ENCODE measurements at regions not wholly inside any gene's neighbourhood (a gene's known extent, or its start where the extent isn't known, plus 50 kb on each side); places are given as distances from the start of the nearest gene placed in this dataset.

DNA sequence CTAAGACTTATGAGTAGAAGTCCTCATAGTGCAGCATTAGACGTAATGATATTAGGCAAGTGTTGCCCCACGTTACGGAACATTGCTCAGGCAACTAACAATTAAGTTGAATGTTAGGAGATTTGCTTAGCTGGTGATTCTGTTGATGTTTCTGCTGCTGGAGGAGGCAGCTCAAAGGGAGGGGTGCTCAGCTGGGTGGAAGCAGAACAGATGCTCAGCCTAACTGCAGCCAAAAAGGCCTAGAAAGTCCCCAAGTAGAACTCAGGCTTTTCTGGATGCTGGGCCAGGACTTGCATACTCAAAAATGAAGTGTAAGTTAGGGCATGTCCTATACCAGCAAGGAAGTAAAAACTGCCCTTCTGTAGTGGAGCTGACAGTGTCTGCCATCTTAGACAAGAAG lies 201.4 kb downstream of the ADRA2A start:
- no peaks in the 10 kb centered on the region for H3K27me3 ChIP-seq (replicated peaks; ENCODE audit: control insufficient read depth, insufficient read depth, low read length, poor library complexity, severe bottlenecking)
- H3K36me3 ChIP-seq (ENCODE audit: control insufficient read depth, insufficient read depth, low read length), result no peaks in the 10 kb centered on the region
- H3K4me1 ChIP-seq (ENCODE audit: control insufficient read depth, insufficient read depth, low read length, poor library complexity, severe bottlenecking), result no peaks in the 10 kb centered on the region
- H3K4me3 ChIP-seq (ENCODE audit: insufficient read depth, low read depth, low read length, poor library complexity, severe bottlenecking), result no peak overlapping the region
- H3K9me3 ChIP-seq (ENCODE audit: control insufficient read depth, low read length), result no peaks in the 10 kb centered on the region
- no peak overlapping the region for H3K27ac ChIP-seq (ENCODE audit: insufficient read depth, low read length, poor library complexity, severe bottlenecking)
- DNase-seq, result no peak

DNA sequence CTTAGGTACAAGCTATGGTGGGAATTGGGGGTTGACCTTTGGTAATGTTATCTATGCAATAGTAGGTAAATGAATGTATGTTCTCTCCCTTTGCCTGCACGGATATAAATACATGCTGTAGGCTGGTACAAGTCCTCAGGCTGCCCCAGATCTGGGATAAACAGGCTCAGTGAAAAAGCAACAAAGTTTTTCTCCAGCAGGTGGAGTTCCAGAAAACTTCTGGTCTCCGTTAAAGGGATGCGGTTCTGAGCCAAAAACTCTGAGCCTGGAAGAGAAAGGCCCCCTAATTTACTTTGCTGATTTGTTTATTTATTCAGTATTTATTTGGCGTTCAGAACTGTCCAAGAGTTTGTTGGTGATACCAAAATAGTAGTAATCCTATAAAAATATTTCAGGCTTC lies 204.7 kb downstream of the ADRA2A start:
- no peak for DNase-seq
- Histone ChIP-seq H3K27ac (ENCODE audit: insufficient read depth, low read length, poor library complexity, severe bottlenecking) (no peak overlapping the region), H3K4me1 (ENCODE audit: control insufficient read depth, insufficient read depth, low read length, poor library complexity, severe bottlenecking) (no peaks in the 10 kb centered on the region), H3K9me3 (ENCODE audit: control insufficient read depth, low read length) (no peaks in the 10 kb centered on the region), H3K36me3 (ENCODE audit: control insufficient read depth, insufficient read depth, low read length) (no peaks in the 10 kb centered on the region), H3K4me3 (ENCODE audit: insufficient read depth, low read depth, low read length, poor library complexity, severe bottlenecking) (no peak overlapping the region), H3K27me3 (replicated peaks; ENCODE audit: control insufficient read depth, insufficient read depth, low read length, poor library complexity, severe bottlenecking) (no peaks in the 10 kb centered on the region)

DNA sequence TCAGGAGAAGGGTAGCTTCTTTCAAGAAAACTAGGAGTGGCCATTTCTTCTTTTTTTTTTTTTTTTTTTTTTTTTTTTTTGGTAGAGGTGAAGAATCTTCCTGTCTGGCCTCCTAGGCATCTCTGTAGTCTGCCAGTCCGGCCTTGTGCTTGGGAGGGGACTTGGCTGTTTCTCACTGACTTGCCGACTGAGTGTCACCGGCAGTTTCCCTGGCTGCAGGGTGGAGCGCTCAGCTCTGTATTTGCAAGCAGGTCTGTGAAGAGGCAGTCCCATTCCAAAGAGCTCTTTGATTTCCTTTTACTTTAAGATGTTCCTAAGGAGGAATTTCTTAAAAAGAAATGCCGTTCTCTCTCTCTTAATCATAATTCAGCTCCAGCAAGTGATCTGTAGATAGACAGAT lies 212.6 kb downstream of the ADRA2A start:
- no peaks in the 10 kb centered on the region for H3K4me1 ChIP-seq (ENCODE audit: control insufficient read depth, insufficient read depth, low read length, poor library complexity, severe bottlenecking)
- H3K9me3 ChIP-seq (ENCODE audit: control insufficient read depth, low read length), result no peaks in the 10 kb centered on the region
- no peak overlapping the region for H3K27ac ChIP-seq (ENCODE audit: insufficient read depth, low read length, poor library complexity, severe bottlenecking)
- no peak overlapping the region for H3K4me3 ChIP-seq (ENCODE audit: insufficient read depth, low read depth, low read length, poor library complexity, severe bottlenecking)
- no peaks in the 10 kb centered on the region for H3K36me3 ChIP-seq (ENCODE audit: control insufficient read depth, insufficient read depth, low read length)
- H3K27me3 ChIP-seq (replicated peaks; ENCODE audit: control insufficient read depth, insufficient read depth, low read length, poor library complexity, severe bottlenecking), result no peaks in the 10 kb centered on the region
- DNase-seq, result no peak

DNA sequence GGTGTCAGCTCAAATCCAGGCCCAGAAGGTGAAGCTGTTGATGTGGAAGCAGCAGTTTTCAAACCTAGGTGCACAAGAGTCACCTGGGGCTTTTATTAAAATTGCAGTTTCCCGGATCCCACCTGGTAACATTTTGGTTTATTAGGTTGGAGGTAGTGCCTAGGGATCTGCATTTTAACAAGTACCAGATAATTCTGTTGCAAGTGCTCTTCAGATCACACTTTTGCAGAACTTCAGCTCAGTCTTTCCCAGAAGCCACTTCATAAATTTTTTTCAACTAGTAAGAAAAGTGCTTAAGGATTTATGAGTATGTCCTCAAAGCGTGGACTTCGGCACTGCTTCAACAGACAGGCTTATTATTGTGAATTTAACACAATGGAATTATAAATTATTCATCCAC lies 213.8 kb downstream of the ADRA2A start:
- Histone ChIP-seq H3K4me3 (ENCODE audit: insufficient read depth, low read depth, low read length, poor library complexity, severe bottlenecking) (no peak overlapping the region), H3K36me3 (ENCODE audit: control insufficient read depth, insufficient read depth, low read length) (no peaks in the 10 kb centered on the region), H3K4me1 (ENCODE audit: control insufficient read depth, insufficient read depth, low read length, poor library complexity, severe bottlenecking) (no peaks in the 10 kb centered on the region), H3K27ac (ENCODE audit: insufficient read depth, low read length, poor library complexity, severe bottlenecking) (no peak overlapping the region), H3K9me3 (ENCODE audit: control insufficient read depth, low read length) (no peaks in the 10 kb centered on the region), H3K27me3 (replicated peaks; ENCODE audit: control insufficient read depth, insufficient read depth, low read length, poor library complexity, severe bottlenecking) (no peaks in the 10 kb centered on the region)
- DNase-seq, result no peak

DNA sequence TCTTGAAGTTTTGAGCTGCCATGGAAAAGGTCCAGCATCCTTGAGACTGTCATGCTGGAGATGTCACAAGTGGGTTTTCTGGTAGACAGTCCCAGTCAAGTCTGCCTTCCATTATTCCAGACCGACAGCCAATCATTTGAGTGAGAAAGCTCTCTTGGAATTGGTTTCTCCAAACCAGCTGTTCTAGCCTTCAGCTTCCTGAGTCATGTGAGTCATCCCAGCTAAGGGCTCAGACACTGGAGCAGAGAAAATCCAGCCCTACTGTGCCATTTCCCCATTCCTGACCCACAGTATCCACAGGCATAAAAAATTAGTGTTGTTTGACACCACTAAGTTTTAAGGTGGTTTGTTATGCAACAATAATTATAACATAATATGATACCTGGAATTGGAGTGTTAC lies 219.0 kb downstream of the ADRA2A start:
- Histone ChIP-seq H3K27ac (ENCODE audit: insufficient read depth, low read length, poor library complexity, severe bottlenecking) (no peak overlapping the region), H3K4me1 (ENCODE audit: control insufficient read depth, insufficient read depth, low read length, poor library complexity, severe bottlenecking) (no peaks in the 10 kb centered on the region), H3K9me3 (ENCODE audit: control insufficient read depth, low read length) (no peaks in the 10 kb centered on the region), H3K27me3 (replicated peaks; ENCODE audit: control insufficient read depth, insufficient read depth, low read length, poor library complexity, severe bottlenecking) (no peaks in the 10 kb centered on the region), H3K36me3 (ENCODE audit: control insufficient read depth, insufficient read depth, low read length) (no peaks in the 10 kb centered on the region), H3K4me3 (ENCODE audit: insufficient read depth, low read depth, low read length, poor library complexity, severe bottlenecking) (no peak overlapping the region)
- DNase-seq, result no peak

DNA sequence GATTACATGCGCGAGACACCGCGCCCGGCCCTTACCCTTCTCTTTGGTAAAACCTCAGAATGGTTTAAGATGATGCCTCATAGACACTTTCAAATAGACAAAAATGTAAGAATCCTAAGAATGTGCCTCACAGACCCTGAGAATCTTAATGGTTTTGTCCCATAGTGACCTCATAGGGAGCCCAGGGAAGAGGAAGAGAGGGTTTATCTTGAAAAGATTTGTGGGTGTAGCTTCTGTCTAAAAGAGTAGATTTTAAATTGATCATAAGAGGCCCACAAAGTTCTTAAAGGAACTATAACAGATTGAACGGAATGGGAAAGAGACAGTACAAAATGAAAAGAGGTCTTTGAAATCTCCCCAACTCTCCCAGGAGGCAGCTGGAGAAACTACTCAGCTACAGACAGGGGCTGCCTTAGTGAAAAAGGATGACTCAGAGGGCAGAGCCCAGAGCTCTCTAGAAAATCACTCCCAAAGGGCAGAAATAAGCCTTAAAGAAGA lies 220.6 kb downstream of the ADRA2A start:
- Histone ChIP-seq H3K36me3 (ENCODE audit: control insufficient read depth, insufficient read depth, low read length) (no peaks in the 10 kb centered on the region), H3K9me3 (ENCODE audit: control insufficient read depth, low read length) (no peaks in the 10 kb centered on the region), H3K27ac (ENCODE audit: insufficient read depth, low read length, poor library complexity, severe bottlenecking) (no peak overlapping the region), H3K27me3 (replicated peaks; ENCODE audit: control insufficient read depth, insufficient read depth, low read length, poor library complexity, severe bottlenecking) (no peaks in the 10 kb centered on the region), H3K4me3 (ENCODE audit: insufficient read depth, low read depth, low read length, poor library complexity, severe bottlenecking) (no peak overlapping the region), H3K4me1 (ENCODE audit: control insufficient read depth, insufficient read depth, low read length, poor library complexity, severe bottlenecking) (no peaks in the 10 kb centered on the region)
- DNase-seq, result no peak

DNA sequence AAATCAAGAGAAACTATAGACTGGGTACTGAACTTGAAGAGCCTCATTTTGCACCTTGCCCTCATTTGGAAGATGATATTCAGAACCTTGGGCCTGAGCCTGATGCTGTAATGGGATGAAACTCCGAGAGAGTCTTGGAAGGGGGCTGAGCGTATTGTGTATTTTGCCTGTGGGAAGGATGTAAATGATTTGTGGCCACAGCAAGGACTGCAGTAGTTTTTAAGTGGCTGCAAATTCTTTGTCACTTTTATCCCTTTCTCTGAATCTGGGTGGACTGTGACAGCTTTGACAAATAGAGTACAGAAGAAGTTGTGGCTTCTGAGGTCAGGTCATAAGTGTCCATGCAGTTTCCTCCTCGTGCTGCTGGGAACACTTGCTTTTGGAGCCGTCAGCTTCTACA lies 221.2 kb downstream of the ADRA2A start:
- Histone ChIP-seq H3K4me1 (ENCODE audit: control insufficient read depth, insufficient read depth, low read length, poor library complexity, severe bottlenecking) (no peaks in the 10 kb centered on the region), H3K36me3 (ENCODE audit: control insufficient read depth, insufficient read depth, low read length) (no peaks in the 10 kb centered on the region), H3K4me3 (ENCODE audit: insufficient read depth, low read depth, low read length, poor library complexity, severe bottlenecking) (no peak overlapping the region), H3K27ac (ENCODE audit: insufficient read depth, low read length, poor library complexity, severe bottlenecking) (no peak overlapping the region), H3K9me3 (ENCODE audit: control insufficient read depth, low read length) (no peaks in the 10 kb centered on the region), H3K27me3 (replicated peaks; ENCODE audit: control insufficient read depth, insufficient read depth, low read length, poor library complexity, severe bottlenecking) (no peaks in the 10 kb centered on the region)
- DNase-seq, result no peak

DNA sequence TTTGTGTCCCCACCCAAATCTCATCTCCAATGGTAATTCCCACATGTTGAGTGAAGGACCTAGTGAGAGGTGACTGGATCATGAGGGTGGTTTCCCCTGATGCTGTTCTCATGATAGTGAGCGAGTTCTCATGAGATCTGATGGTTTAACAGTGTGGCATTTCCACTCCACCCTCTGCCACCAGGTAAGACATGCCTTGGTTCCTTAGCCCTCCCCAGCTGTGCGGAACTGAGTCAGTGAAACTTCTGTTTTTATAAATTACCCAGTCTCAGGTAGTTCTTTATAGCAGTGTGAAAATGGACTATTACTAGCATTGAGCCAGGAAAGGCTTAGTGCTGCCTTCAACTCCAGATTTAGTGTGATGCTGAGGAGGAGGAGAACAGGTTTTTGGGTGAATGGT lies 222.2 kb downstream of the ADRA2A start:
- Histone ChIP-seq H3K4me1 (ENCODE audit: control insufficient read depth, insufficient read depth, low read length, poor library complexity, severe bottlenecking) (no peaks in the 10 kb centered on the region), H3K9me3 (ENCODE audit: control insufficient read depth, low read length) (no peaks in the 10 kb centered on the region), H3K4me3 (ENCODE audit: insufficient read depth, low read depth, low read length, poor library complexity, severe bottlenecking) (no peak overlapping the region), H3K36me3 (ENCODE audit: control insufficient read depth, insufficient read depth, low read length) (no peaks in the 10 kb centered on the region), H3K27ac (ENCODE audit: insufficient read depth, low read length, poor library complexity, severe bottlenecking) (no peak overlapping the region), H3K27me3 (replicated peaks; ENCODE audit: control insufficient read depth, insufficient read depth, low read length, poor library complexity, severe bottlenecking) (no peaks in the 10 kb centered on the region)
- no peak for DNase-seq

DNA sequence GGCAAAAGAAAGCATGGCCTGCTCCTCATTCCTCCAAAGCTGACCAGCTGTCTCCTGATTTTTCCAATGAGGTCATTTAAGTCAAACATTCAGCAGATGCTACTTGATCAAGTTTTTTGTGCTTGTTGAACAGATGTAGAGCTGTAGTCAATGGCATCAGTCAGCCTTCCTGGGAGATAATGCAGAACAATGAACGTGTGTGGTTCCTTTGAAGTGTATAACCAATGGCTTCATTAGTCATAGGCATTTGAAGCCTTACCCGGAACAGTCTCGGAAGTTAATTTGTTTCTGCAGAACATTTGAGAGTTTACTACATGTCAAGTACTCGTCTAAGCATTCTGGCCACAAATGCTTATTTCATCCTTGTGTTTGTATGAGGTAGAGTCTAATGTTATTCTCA lies 227.1 kb downstream of the ADRA2A start:
- Histone ChIP-seq H3K27ac (ENCODE audit: insufficient read depth, low read length, poor library complexity, severe bottlenecking) (no peak overlapping the region), H3K4me1 (ENCODE audit: control insufficient read depth, insufficient read depth, low read length, poor library complexity, severe bottlenecking) (no peaks in the 10 kb centered on the region), H3K36me3 (ENCODE audit: control insufficient read depth, insufficient read depth, low read length) (no peaks in the 10 kb centered on the region), H3K9me3 (ENCODE audit: control insufficient read depth, low read length) (no peaks in the 10 kb centered on the region), H3K4me3 (ENCODE audit: insufficient read depth, low read depth, low read length, poor library complexity, severe bottlenecking) (no peak overlapping the region), H3K27me3 (replicated peaks; ENCODE audit: control insufficient read depth, insufficient read depth, low read length, poor library complexity, severe bottlenecking) (no peaks in the 10 kb centered on the region)
- DNase-seq, result no peak

DNA sequence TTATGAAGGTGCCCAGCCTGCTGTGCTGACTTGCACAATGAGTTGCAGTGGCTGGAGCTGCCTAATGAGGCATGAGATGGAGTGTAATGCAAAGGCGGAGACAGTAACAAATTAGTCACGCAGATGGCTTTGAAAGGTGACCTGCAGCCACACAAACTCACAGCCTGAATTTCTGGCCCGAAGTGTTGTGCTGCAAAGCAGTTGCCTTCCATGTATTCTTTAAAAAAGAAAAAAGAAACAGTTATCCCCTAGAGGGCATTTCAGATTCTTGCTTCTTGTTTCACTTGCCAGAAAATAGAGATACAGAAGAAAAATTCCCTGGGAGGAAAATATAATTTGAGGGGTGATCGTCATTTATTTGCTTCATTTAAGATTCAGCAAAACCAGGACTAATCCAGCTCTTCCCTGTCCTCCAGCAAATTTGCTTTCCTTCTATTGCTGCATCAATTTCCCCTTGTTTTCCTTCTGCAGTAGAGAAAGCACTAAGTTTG lies 239.9 kb downstream of the ADRA2A start:
- Histone ChIP-seq H3K36me3 (ENCODE audit: control insufficient read depth, insufficient read depth, low read length) (no peaks in the 10 kb centered on the region), H3K4me1 (ENCODE audit: control insufficient read depth, insufficient read depth, low read length, poor library complexity, severe bottlenecking) (no peaks in the 10 kb centered on the region), H3K27ac (ENCODE audit: insufficient read depth, low read length, poor library complexity, severe bottlenecking) (no peak overlapping the region), H3K9me3 (ENCODE audit: control insufficient read depth, low read length) (no peaks in the 10 kb centered on the region), H3K27me3 (replicated peaks; ENCODE audit: control insufficient read depth, insufficient read depth, low read length, poor library complexity, severe bottlenecking) (no peaks in the 10 kb centered on the region), H3K4me3 (ENCODE audit: insufficient read depth, low read depth, low read length, poor library complexity, severe bottlenecking) (no peak overlapping the region)
- no peak for DNase-seq

DNA sequence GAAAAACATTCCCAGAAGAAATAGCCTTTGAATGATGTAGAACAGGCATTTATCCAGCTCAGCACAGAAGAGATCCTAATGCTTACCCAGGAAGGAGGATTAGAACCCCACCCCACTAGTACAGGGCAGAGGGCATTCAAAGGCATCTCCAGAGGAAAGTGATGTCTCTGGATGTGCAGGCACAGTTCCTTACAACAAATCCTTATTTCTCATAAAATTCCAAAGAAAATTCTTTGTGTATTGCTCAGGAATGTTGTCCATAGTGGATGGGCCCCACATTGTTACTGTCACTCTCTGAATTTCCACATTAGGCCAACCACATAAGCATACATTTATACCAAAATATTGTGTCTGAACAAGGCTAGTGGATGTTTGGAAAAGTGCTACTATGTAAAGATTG lies 243.0 kb downstream of the ADRA2A start:
- Histone ChIP-seq H3K4me3 (ENCODE audit: insufficient read depth, low read depth, low read length, poor library complexity, severe bottlenecking) (no peak overlapping the region), H3K27ac (ENCODE audit: insufficient read depth, low read length, poor library complexity, severe bottlenecking) (no peak overlapping the region), H3K9me3 (ENCODE audit: control insufficient read depth, low read length) (no peaks in the 10 kb centered on the region), H3K27me3 (replicated peaks; ENCODE audit: control insufficient read depth, insufficient read depth, low read length, poor library complexity, severe bottlenecking) (no peaks in the 10 kb centered on the region), H3K4me1 (ENCODE audit: control insufficient read depth, insufficient read depth, low read length, poor library complexity, severe bottlenecking) (no peaks in the 10 kb centered on the region), H3K36me3 (ENCODE audit: control insufficient read depth, insufficient read depth, low read length) (no peaks in the 10 kb centered on the region)
- DNase-seq, result no peak

Data from effector memory CD4-positive, alpha-beta T cell (primary cell).